ENCODE measurements at regions not wholly inside any gene's neighbourhood (a gene's known extent, or its start where the extent isn't known, plus 50 kb on each side); places are given as distances from the start of the nearest gene placed in this dataset.

- no peaks in the 10 kb centered on the region for H3K9me3 Mint-ChIP-seq
- intact Hi-C loops (cut with micrococcal nuclease): no loop called here
- POLR2A ChIA-PET: no interaction called here
- H3K27me3 Mint-ChIP-seq: no peaks in the 10 kb centered on the region
- no peak overlapping the region for H3K27ac Mint-ChIP-seq
- DNase-seq: no peak
- H3K36me3 Mint-ChIP-seq: no peaks in the 10 kb centered on the region
- CTCF ChIA-PET: no interaction called here
- peaks cover 9% of the 10 kb centered on the region for H3K4me1 Mint-ChIP-seq (ENCODE audit: low read depth)
- no peak overlapping the region for H3K4me3 Mint-ChIP-seq
These were observed 68.5 kb downstream of the PLEKHG1 start for GRCh38 chr6:150667977-150668716.

GRCh38 chr6:150668900-150669302 lies 69.2 kb downstream of the PLEKHG1 start:
- Mint-ChIP-seq H3K27me3 (no peaks in the 10 kb centered on the region), H3K9me3 (no peaks in the 10 kb centered on the region), H3K4me1 (ENCODE audit: low read depth) (peaks cover 9% of the 10 kb centered on the region), H3K4me3 (no peak overlapping the region), H3K36me3 (no peaks in the 10 kb centered on the region), H3K27ac (no peak overlapping the region)
- ChIA-PET POLR2A (no interaction called here), CTCF (no interaction called here)
- DNase-seq: no peak
- intact Hi-C loops (cut with micrococcal nuclease): no loop called here

GRCh38 chr6:150670311-150670710 lies 70.6 kb downstream of the PLEKHG1 start:
- no peak overlapping the region for H3K27ac Mint-ChIP-seq
- no peaks in the 10 kb centered on the region for H3K36me3 Mint-ChIP-seq
- H3K27me3 Mint-ChIP-seq: no peaks in the 10 kb centered on the region
- intact Hi-C loops (cut with micrococcal nuclease): no loop called here
- no peak for DNase-seq
- peaks cover 12% of the 10 kb centered on the region for H3K4me1 Mint-ChIP-seq (ENCODE audit: low read depth)
- no peak overlapping the region for H3K4me3 Mint-ChIP-seq
- no peaks in the 10 kb centered on the region for H3K9me3 Mint-ChIP-seq
- ChIA-PET CTCF (no interaction called here), POLR2A (no interaction called here)

GRCh38 chr6:150672800-150673199 lies 73.1 kb downstream of the PLEKHG1 start:
- no peak for DNase-seq
- Mint-ChIP-seq H3K4me3 (no peak overlapping the region), H3K4me1 (ENCODE audit: low read depth) (peaks cover 9% of the 10 kb centered on the region), H3K27me3 (no peaks in the 10 kb centered on the region), H3K9me3 (no peaks in the 10 kb centered on the region), H3K27ac (no peak overlapping the region), H3K36me3 (no peaks in the 10 kb centered on the region)
- ChIA-PET POLR2A (no interaction called here), CTCF (no interaction called here)
- intact Hi-C loops (cut with micrococcal nuclease): no loop called here

- POLR2A ChIA-PET: no interaction called here
- H3K27ac Mint-ChIP-seq: no peak overlapping the region
These were observed 74.1 kb downstream of the PLEKHG1 start for GRCh38 chr6:150673720-150674346.

GRCh38 chr6:150676344-150676743 lies 76.7 kb downstream of the PLEKHG1 start:
- ChIA-PET CTCF (interaction anchor here (1.1 to 1.3 kb wide), 2 partner anchors 10 to 606 kb away, joined by 3 to 4 read pairs; no protein-coding TSS in a partner anchor), POLR2A (no interaction called here)
- Mint-ChIP-seq H3K9me3 (no peaks in the 10 kb centered on the region), H3K4me1 (ENCODE audit: low read depth) (peaks cover 3% of the 10 kb centered on the region), H3K36me3 (no peaks in the 10 kb centered on the region), H3K27me3 (no peaks in the 10 kb centered on the region), H3K27ac (no peak overlapping the region), H3K4me3 (no peak overlapping the region)
- DNase-seq: no peak
- intact Hi-C loops (cut with micrococcal nuclease): no loop called here

More at GRCh38 chr6:150673720-150674346, 74.1 kb downstream of the PLEKHG1 start:
- Mint-ChIP-seq H3K4me3 (no peak overlapping the region), H3K9me3 (no peaks in the 10 kb centered on the region), H3K36me3 (no peaks in the 10 kb centered on the region), H3K27me3 (no peaks in the 10 kb centered on the region), H3K4me1 (ENCODE audit: low read depth) (peaks cover 3% of the 10 kb centered on the region)
- no peak for DNase-seq
- intact Hi-C loops (cut with micrococcal nuclease): no loop called here
- CTCF ChIA-PET: interaction anchor here (0.7 kb wide), 2 partner anchors 256 to 597 kb away, joined by 3 to 6 read pairs; no protein-coding TSS in a partner anchor

GRCh38 chr6:150676772-150677171 lies 77.1 kb downstream of the PLEKHG1 start:
- Mint-ChIP-seq H3K4me3 (no peak overlapping the region), H3K4me1 (ENCODE audit: low read depth) (peaks cover 3% of the 10 kb centered on the region), H3K9me3 (no peaks in the 10 kb centered on the region), H3K36me3 (no peaks in the 10 kb centered on the region), H3K27ac (no peak overlapping the region), H3K27me3 (no peaks in the 10 kb centered on the region)
- CTCF ChIA-PET: interaction anchor here (1.3 kb wide), 1 partner anchor 10 kb away, joined by 4 read pairs; no protein-coding TSS in a partner anchor
- intact Hi-C loops (cut with micrococcal nuclease): no loop called here
- POLR2A ChIA-PET: no interaction called here
- DNase-seq: no peak

GRCh38 chr6:150680510-150680909 lies 80.8 kb downstream of the PLEKHG1 start:
- no peak for DNase-seq
- Mint-ChIP-seq H3K9me3 (no peaks in the 10 kb centered on the region), H3K27me3 (no peaks in the 10 kb centered on the region), H3K4me3 (no peak overlapping the region), H3K4me1 (ENCODE audit: low read depth) (no peaks in the 10 kb centered on the region), H3K36me3 (no peaks in the 10 kb centered on the region), H3K27ac (no peak overlapping the region)
- intact Hi-C loops (cut with micrococcal nuclease): no loop called here
- POLR2A ChIA-PET: no interaction called here
- CTCF ChIA-PET: no interaction called here

- no peaks in the 10 kb centered on the region for H3K4me1 Mint-ChIP-seq (ENCODE audit: low read depth)
These were observed 82.1 kb downstream of the PLEKHG1 start for GRCh38 chr6:150681578-150682395.

GRCh38 chr6:150683320-150683719 lies 83.6 kb downstream of the PLEKHG1 start:
- intact Hi-C loops (cut with micrococcal nuclease): no loop called here
- Mint-ChIP-seq H3K4me1 (ENCODE audit: low read depth) (no peaks in the 10 kb centered on the region), H3K36me3 (no peaks in the 10 kb centered on the region), H3K27me3 (no peaks in the 10 kb centered on the region), H3K9me3 (no peaks in the 10 kb centered on the region), H3K27ac (no peak overlapping the region), H3K4me3 (no peak overlapping the region)
- CTCF ChIA-PET: no interaction called here
- POLR2A ChIA-PET: no interaction called here
- DNase-seq: no peak

More at GRCh38 chr6:150681578-150682395, 82.1 kb downstream of the PLEKHG1 start:
- Mint-ChIP-seq H3K27me3 (no peaks in the 10 kb centered on the region), H3K9me3 (no peaks in the 10 kb centered on the region), H3K36me3 (no peaks in the 10 kb centered on the region), H3K27ac (no peak overlapping the region), H3K4me3 (no peak overlapping the region)
- ChIA-PET CTCF (interaction anchor here (1.2 kb wide), 1 partner anchor 264 kb away, joined by 3 read pairs; no protein-coding TSS in a partner anchor), POLR2A (no interaction called here)
- intact Hi-C loops (cut with micrococcal nuclease): no loop called here
- DNase-seq: no peak

GRCh38 chr6:150684161-150684560 lies 84.5 kb downstream of the PLEKHG1 start:
- Mint-ChIP-seq H3K4me1 (ENCODE audit: low read depth) (no peaks in the 10 kb centered on the region), H3K9me3 (no peaks in the 10 kb centered on the region), H3K4me3 (no peak overlapping the region), H3K27me3 (no peaks in the 10 kb centered on the region), H3K36me3 (no peaks in the 10 kb centered on the region), H3K27ac (no peak overlapping the region)
- ChIA-PET POLR2A (no interaction called here), CTCF (no interaction called here)
- DNase-seq: no peak
- intact Hi-C loops (cut with micrococcal nuclease): no loop called here

- no peak for DNase-seq
- POLR2A ChIA-PET: no interaction called here
- no peaks in the 10 kb centered on the region for H3K36me3 Mint-ChIP-seq
- no peak overlapping the region for H3K4me3 Mint-ChIP-seq
- no peaks in the 10 kb centered on the region for H3K4me1 Mint-ChIP-seq (ENCODE audit: low read depth)
- H3K27me3 Mint-ChIP-seq: no peaks in the 10 kb centered on the region
- no peaks in the 10 kb centered on the region for H3K9me3 Mint-ChIP-seq
- no peak overlapping the region for H3K27ac Mint-ChIP-seq
- CTCF ChIA-PET: interaction anchor here (0.8 to 2.9 kb wide), 7 partner anchors 13 to 267 kb away, joined by 3 to 21 read pairs (median 5); partner anchors contain the start of gene PLEKHG1
- intact Hi-C loops (cut with micrococcal nuclease): no loop called here
These were observed 85.2 kb downstream of the PLEKHG1 start for GRCh38 chr6:150684714-150685459.
